PC-3 (cell line): ENCODE measurements at regions not wholly inside any gene's neighbourhood (a gene's known extent, or its start where the extent isn't known, plus 50 kb on each side); places are given as distances from the start of the nearest gene placed in this dataset.

Source experiments
- EZH2 ChIP-seq: fragments of 300-600 bp; sonication (generic); IDR thresholded peaks from one replicate; pipeline ENCODE4 v1.6.1; 2017; ENCODE audit warnings: antibody characterized with exemption, mild to moderate bottlenecking, low read length; ENCODE audit not compliant: unreplicated experiment
- TF ChIP-seq, protein P1 (sequence below): fragments of 300-600 bp; sonication (generic); conservative IDR thresholded peaks from 2 replicates; pipeline ENCODE4 v1.5.1; 2017; ENCODE audit warnings: antibody characterized with exemption, low read depth, mild to moderate bottlenecking, low read length

DNA sequence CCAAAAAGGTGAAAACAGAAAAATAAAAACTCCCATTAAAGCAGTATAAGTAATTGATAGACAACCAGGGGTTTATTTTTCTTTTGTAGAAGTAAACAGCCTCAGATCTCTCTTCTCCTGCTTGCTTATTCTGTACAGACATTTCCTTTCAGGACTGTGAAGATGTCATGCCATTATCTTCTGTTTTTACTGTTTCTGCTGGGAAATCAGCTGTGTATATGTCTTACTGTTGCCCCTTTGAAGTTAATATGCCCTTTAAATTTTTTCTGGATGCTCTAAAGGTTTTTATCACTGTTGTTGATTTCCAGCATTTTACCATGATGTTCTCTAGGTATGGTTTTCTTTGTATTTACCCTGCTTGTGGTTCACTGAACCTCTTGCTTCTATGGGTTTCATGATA is 199.5 kb downstream of the NXNL2 start:
- TF ChIP-seq, protein P1, sequence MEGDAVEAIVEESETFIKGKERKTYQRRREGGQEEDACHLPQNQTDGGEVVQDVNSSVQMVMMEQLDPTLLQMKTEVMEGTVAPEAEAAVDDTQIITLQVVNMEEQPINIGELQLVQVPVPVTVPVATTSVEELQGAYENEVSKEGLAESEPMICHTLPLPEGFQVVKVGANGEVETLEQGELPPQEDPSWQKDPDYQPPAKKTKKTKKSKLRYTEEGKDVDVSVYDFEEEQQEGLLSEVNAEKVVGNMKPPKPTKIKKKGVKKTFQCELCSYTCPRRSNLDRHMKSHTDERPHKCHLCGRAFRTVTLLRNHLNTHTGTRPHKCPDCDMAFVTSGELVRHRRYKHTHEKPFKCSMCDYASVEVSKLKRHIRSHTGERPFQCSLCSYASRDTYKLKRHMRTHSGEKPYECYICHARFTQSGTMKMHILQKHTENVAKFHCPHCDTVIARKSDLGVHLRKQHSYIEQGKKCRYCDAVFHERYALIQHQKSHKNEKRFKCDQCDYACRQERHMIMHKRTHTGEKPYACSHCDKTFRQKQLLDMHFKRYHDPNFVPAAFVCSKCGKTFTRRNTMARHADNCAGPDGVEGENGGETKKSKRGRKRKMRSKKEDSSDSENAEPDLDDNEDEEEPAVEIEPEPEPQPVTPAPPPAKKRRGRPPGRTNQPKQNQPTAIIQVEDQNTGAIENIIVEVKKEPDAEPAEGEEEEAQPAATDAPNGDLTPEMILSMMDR, result no peak
- TF ChIP-seq EZH2, result no peak
